K562 (cell line): ENCODE measurements at regions not wholly inside any gene's neighbourhood (a gene's known extent, or its start where the extent isn't known, plus 50 kb on each side); places are given as distances from the start of the nearest gene placed in this dataset.

ENCODE experiments used
- ATAC-seq: fragments of 200-7000 bp; cut with Tn5 transposase; 3 replicates; pipeline ENCODE4 v1.9.1; 2020; ENCODE audit warnings: moderate library complexity
- BruUV-seq: library from RNA; stranded (reverse); fragments of 400-500 nt; replicated peaks from 2 replicates; lab custom pipeline; 2021; lab: Mats Ljungman, UMichigan
- CTCF ChIA-PET: fragments of 300-600 bp; formaldehyde crosslinking; extraction: SDS; loops from one replicate; lab custom pipeline; 2021; ENCODE audit warnings: low intra/inter-chr PET ratio; lab: Yijun Ruan, JAX
- POLR2A ChIA-PET: fragments of 300-600, 350-650 bp; sonication (Branson Sonifier 250); formaldehyde crosslinking; extraction: SDS; loops from one replicate; lab custom pipeline; 2021; ENCODE audit warnings: antibody characterized with exemption, inconsistent platforms; lab: Yijun Ruan, JAX
- DNase-seq, 4 experiments: peaks; one replicate each; pipeline versions ENCODE4 v3.0.0 to v3.0.0-alpha.2; 2011 to 2018; ENCODE audit warnings: low spot score in 3 of 4, mixed read lengths in 3 of 4; ENCODE audit errors: extremely low read depth in 1 of 4
- FAIRE-seq: peaks from 2 replicates; lab custom pipeline; 2011; peaks lifted over from hg19 to GRCh38; lab: Jason Lieb, UNC
- H2AFZ ChIP-seq: 2 replicates; pipeline ENCODE4 v1.6.0; 2011; ENCODE audit warnings: low read depth, low read length, control low read depth, inconsistent platforms
- H3K27ac ChIP-seq: fragments of 200-600 bp; 3 replicates; pipeline ENCODE4 v1.8.0; 2011; ENCODE audit warnings: low read depth, mild to moderate bottlenecking, control low read depth, inconsistent platforms, low read length, moderate library complexity, mixed read lengths; ENCODE audit errors: extremely low read depth
- H3K27me3 ChIP-seq, 2 experiments: fragments of 300-600 bp in 1 of 2; 2 replicates in 1 of 2; 3 replicates in 1 of 2; pipeline versions ENCODE4 v1.6.0 to v1.8.0; 2011; ENCODE audit warnings: inconsistent platforms in 2 of 2, low read length in 2 of 2, mild to moderate bottlenecking in 1 of 2, mixed read lengths in 1 of 2, moderate library complexity in 1 of 2; ENCODE audit not compliant: control insufficient read depth in 2 of 2, insufficient read depth in 2 of 2
- H3K36me3 ChIP-seq: fragments of 300-600 bp; 3 replicates; pipeline ENCODE4 v1.8.0; 2011; ENCODE audit warnings: mild to moderate bottlenecking, low read length, inconsistent platforms; ENCODE audit not compliant: control insufficient read depth, insufficient read depth
- H3K4me1 ChIP-seq, 2 experiments: fragments of 200-600 bp in 1 of 2; replicated peaks in 1 of 2; 2 replicates in 1 of 2; 3 replicates in 1 of 2; pipeline versions ENCODE4 v1.5.1 to v1.8.0; 2011; ENCODE audit warnings: inconsistent platforms in 2 of 2, low read length in 2 of 2, mild to moderate bottlenecking in 1 of 2, mixed read lengths in 1 of 2, moderate library complexity in 1 of 2; ENCODE audit not compliant: control insufficient read depth in 2 of 2, insufficient read depth in 2 of 2
- H3K4me2 ChIP-seq: 2 replicates; pipeline ENCODE4 v1.6.1; 2011; ENCODE audit warnings: low read length, control low read depth, inconsistent platforms, mixed read lengths; ENCODE audit not compliant: insufficient read depth
- H3K4me3 ChIP-seq: fragments of 200-600 bp; sonication (generic), shearing (Covaris generic); 2 replicates; pipeline ENCODE4 v1.5.1; 2016; ENCODE audit warnings: control low read depth, inconsistent platforms
- H3K79me2 ChIP-seq: fragments of 200-600 bp; 3 replicates; pipeline ENCODE4 v1.8.0; 2011; ENCODE audit warnings: low read length, inconsistent platforms; ENCODE audit not compliant: control insufficient read depth, insufficient read depth
- H3K9ac ChIP-seq, 2 experiments: 2 replicates each; pipeline versions ENCODE4 v1.6.0 to v1.6.1; 2011; ENCODE audit warnings: low read depth in 2 of 2, low read length in 2 of 2, control low read depth in 1 of 2, inconsistent platforms in 1 of 2, mild to moderate bottlenecking in 1 of 2, mixed read lengths in 1 of 2; ENCODE audit not compliant: insufficient read depth in 1 of 2
- H3K9me1 ChIP-seq: one replicate; pipeline ENCODE4 v1.6.0; 2011; ENCODE audit warnings: inconsistent platforms, mild to moderate bottlenecking, low read length, moderate library complexity; ENCODE audit not compliant: control insufficient read depth, insufficient read depth
- H3K9me3 ChIP-seq: replicated peaks from 2 replicates; pipeline ENCODE4 v1.5.1; 2011; ENCODE audit warnings: low read depth, low read length, inconsistent platforms; ENCODE audit not compliant: control insufficient read depth, insufficient read depth
- H4K20me1 ChIP-seq: replicated peaks from 2 replicates; pipeline ENCODE4 v1.6.1; 2011; ENCODE audit warnings: low read length, inconsistent platforms, mixed read lengths; ENCODE audit not compliant: control insufficient read depth, insufficient read depth
- CLOCK ChIP-seq: fragments of 250-450 bp; sonication (Bioruptor Pico); IDR thresholded peaks from 2 replicates; pipeline ENCODE4 v1.4.0; 2020; ENCODE audit warnings: mild to moderate bottlenecking, moderate library complexity, borderline replicate concordance
- FOXM1 ChIP-seq, 2 experiments: fragments of 450-650 bp in 1 of 2; sonication (generic) in 1 of 2; formaldehyde crosslinking in 1 of 2; IDR thresholded peaks; 2 replicates each; pipeline versions ENCODE4 v1.6.1 to v1.9.0; 2017 to 2022; ENCODE audit warnings: low read depth in 2 of 2, mild to moderate bottlenecking in 2 of 2, missing genetic modification reagents in 1 of 2, moderate library complexity in 1 of 2
- PCBP1 ChIP-seq: fragments of 200-400 bp; formaldehyde crosslinking; IDR thresholded peaks from 2 replicates; pipeline ENCODE4 v1.6.1; 2018; ENCODE audit warnings: mild to moderate bottlenecking, low read depth, low read length; ENCODE audit not compliant: poor library complexity, severe bottlenecking
- PHF20 ChIP-seq: fragments of 450-650 bp; IDR thresholded peaks from 2 replicates; pipeline ENCODE4 v1.6.1; 2018; ENCODE audit not compliant: partially characterized antibody
- SMARCE1 ChIP-seq: fragments of 450-650 bp; IDR thresholded peaks from 2 replicates; pipeline ENCODE4 v1.7.1; 2016; ENCODE audit warnings: mild to moderate bottlenecking
- TFAM ChIP-seq: fragments of 250-450 bp; sonication (Bioruptor Pico); conservative IDR thresholded peaks from 2 replicates; pipeline ENCODE4 v1.5.0; 2021; ENCODE audit warnings: mild to moderate bottlenecking, moderate library complexity
- THRA ChIP-seq: fragments of 450-650 bp; IDR thresholded peaks from 2 replicates; pipeline ENCODE4 v1.6.1; 2017; ENCODE audit warnings: mild to moderate bottlenecking, moderate library complexity
- VEZF1 ChIP-seq: fragments of 200-800 bp; sonication (Bioruptor generic); IDR thresholded peaks from 2 replicates; pipeline ENCODE4 v1.6.1; 2017; ENCODE audit warnings: missing genetic modification characterization, missing compliant biosample characterization
- ZBTB26 ChIP-seq: fragments of 450-650 bp; formaldehyde crosslinking; IDR thresholded peaks from 2 replicates; pipeline ENCODE4 v1.4.0; 2022; ENCODE audit warnings: missing genetic modification characterization
- ZFP30 ChIP-seq: fragments of 250-450 bp; sonication (Bioruptor Pico); IDR thresholded peaks from 2 replicates; pipeline ENCODE4 v1.8.0; 2022; ENCODE audit warnings: moderate library complexity, mild to moderate bottlenecking, inconsistent platforms, borderline replicate concordance
- ZNF124 ChIP-seq: sonication (generic); formaldehyde crosslinking; IDR thresholded peaks from 2 replicates; pipeline ENCODE4 v1.8.1; 2022; ENCODE audit warnings: missing genetic modification reagents
- WGBS: fragments of 100-300 bp; shearing (Covaris generic); methylation state at CpG from one replicate; pipeline ENCODE4 v1.1.6; 2016; ENCODE audit warnings: low coverage, mixed read lengths; ENCODE audit not compliant: insufficient coverage; ENCODE audit errors: missing lambda C conversion rate; 5-methylcytosine and 5-hydroxymethylcytosine counted together
- in situ Hi-C: fragments of 300-500 bp; cut with MboI; formaldehyde crosslinking; loops from 4 replicates; pipeline ENCODE4 v1.15.0; 2018; ENCODE audit warnings: inconsistent platforms, mixed read lengths
- intact Hi-C: fragments of 100-400 bp; cut with micrococcal nuclease; formaldehyde crosslinking; loops from 2 replicates; pipeline ENCODE4 v1.14.2; 2022

DNA sequence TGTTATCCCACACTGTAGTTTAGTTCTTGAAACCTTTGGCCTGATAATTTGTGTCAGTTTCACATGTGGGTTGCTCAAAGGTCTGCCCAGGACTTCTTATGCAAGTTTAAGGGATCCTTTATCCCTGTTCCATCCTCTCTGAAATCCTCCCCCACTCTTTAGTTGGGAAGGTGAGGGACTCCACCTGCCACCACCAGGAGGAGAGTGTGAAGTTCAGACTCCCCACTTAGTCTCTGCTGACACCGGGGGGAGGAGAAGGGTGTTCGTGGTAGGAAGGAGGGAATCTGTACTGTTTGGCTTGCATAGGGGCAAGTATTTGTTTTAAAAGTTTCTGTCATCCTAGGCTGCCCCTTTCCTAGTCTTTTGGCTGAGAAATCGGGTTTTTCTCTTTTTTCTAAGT, 211.8 kb downstream of the PPP4R3C start:
- 0% methylated on average over 3 of the region's 3 CpGs for WGBS
- BruUV-seq, result no TSS peak
- Histone ChIP-seq H3K9me1 (no peaks in the 10 kb centered on the region), H3K9me3 (no peaks in the 10 kb centered on the region), H2AFZ (no peak overlapping the region), H3K9ac (no peak overlapping the region), H3K4me2 (no peak overlapping the region), H3K27ac (no peak overlapping the region), H3K4me3 (no peak overlapping the region), H3K79me2 (no peaks in the 10 kb centered on the region), H4K20me1 (no peaks in the 10 kb centered on the region), H3K4me1 (no peaks in the 10 kb centered on the region), H3K36me3 (no peaks in the 10 kb centered on the region), H3K27me3 (no peaks in the 10 kb centered on the region)
- TF ChIP-seq PCBP1, result no peak
- no peak for TF ChIP-seq PHF20
- TF ChIP-seq ZNF124 (CRISPR knock-in tag), result no peak
- TF ChIP-seq ZFP30 (CRISPR knock-in tag), result no peak
- no peak for TF ChIP-seq ZBTB26
- TF ChIP-seq FOXM1 (IDR thresholded peaks at IDR 0.05; ENCODE audit: low read depth), result no peak
- TF ChIP-seq FOXM1 (CRISPR knock-in tag; IDR thresholded peaks at IDR 0.05; ENCODE audit: low read depth), result no peak
- TF ChIP-seq CLOCK, result no peak
- TF ChIP-seq VEZF1 (CRISPR knock-in tag), result no peak
- no peak for TF ChIP-seq TFAM (CRISPR knock-in tag)
- no peak for TF ChIP-seq SMARCE1
- TF ChIP-seq THRA, result no peak
- in situ Hi-C loops (no loop called here), intact Hi-C loops (no loop called here)
- ChIA-PET POLR2A (no interaction called here), CTCF (no interaction called here)
- DNase-seq, result no peak
- FAIRE-seq, result no peak
- no peak for ATAC-seq
